Testis (tissue), 2 donors: ENCODE measurements at regions not wholly inside any gene's neighbourhood (a gene's known extent, or its start where the extent isn't known, plus 50 kb on each side); places are given as distances from the start of the nearest gene placed in this dataset.

ENCODE experiments used
- DNase-seq: peaks from one replicate; pipeline ENCODE4 v3.0.0-alpha.2; 2019
- H3K27ac ChIP-seq, 2 donors: fragments of 200-600 bp; sonication (generic); one replicate each; pipeline ENCODE4 v1.5.1; 2019
- H3K27me3 ChIP-seq: fragments of 200-600 bp; sonication (generic); one replicate; pipeline ENCODE4 v1.5.1; 2019
- H3K36me3 ChIP-seq: fragments of 200-600 bp; sonication (generic); one replicate; pipeline ENCODE4 v1.5.1; 2017; ENCODE audit warnings: low read depth; ENCODE audit errors: missing control alignments
- H3K4me1 ChIP-seq: fragments of 200-600 bp; sonication (generic); one replicate; pipeline ENCODE4 v1.5.1; 2019
- H3K4me3 ChIP-seq, 2 donors: fragments of 200-600 bp; sonication (generic); one replicate each; pipeline ENCODE4 v1.5.1; 2017 to 2019
- H3K9me3 ChIP-seq: fragments of 200-600 bp; sonication (generic); one replicate; pipeline ENCODE4 v1.5.1; 2017
- POLR2A ChIP-seq: fragments of 450-650 bp; IDR thresholded peaks from one replicate; pipeline ENCODE4 v1.6.1; 2017; ENCODE audit warnings: antibody characterized with exemption, mild to moderate bottlenecking, moderate library complexity
- WGBS, 2 donors: methylation state at CpG; one replicate each; pipeline ENCODE4 v1.1.5; 2018; 5-methylcytosine and 5-hydroxymethylcytosine counted together
- intact Hi-C: fragments of 100-400 bp; cut with DNase I; formaldehyde crosslinking; loops from one replicate; pipeline ENCODE4 v1.15.1; 2023; ENCODE audit warnings: low total_unique reads
- TF ChIP-seq, protein P1 (sequence below), 3 experiments: fragments of 450-650 bp in 2 of 3; fragments of 200-600 bp in 1 of 3; sonication (generic) in 1 of 3; IDR thresholded peaks; one replicate each; pipeline ENCODE4 v1.5.1; 2016 to 2019; ENCODE audit warnings: antibody characterized with exemption in 3 of 3, mild to moderate bottlenecking in 2 of 3, moderate library complexity in 1 of 3

DNA sequence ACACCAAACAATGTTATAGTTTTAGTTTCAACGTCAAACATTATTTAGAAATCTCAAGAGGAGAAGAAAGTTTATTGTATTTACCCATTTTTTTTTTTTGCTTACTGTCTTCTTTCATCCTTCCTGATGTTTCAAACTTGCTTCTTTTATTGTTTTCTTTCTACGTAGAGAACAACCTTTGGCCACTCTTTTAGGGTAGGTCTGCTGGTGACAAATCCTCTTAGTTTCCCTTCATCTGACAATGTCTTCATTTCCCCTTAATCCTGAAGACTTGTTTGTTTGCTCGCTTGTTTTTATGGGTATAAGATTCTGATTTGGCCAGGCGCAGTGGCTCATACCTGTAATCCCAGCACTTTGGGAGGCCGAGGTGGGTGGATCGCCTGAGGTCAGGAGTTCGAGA is 89.1 kb downstream of the RHOU start:
- no peak for DNase-seq
- Histone ChIP-seq H3K4me3 (no peak overlapping the region), H3K36me3 (no peaks in the 10 kb centered on the region), H3K27ac (no peak overlapping the region), H3K4me1 (no peaks in the 10 kb centered on the region), H3K9me3 (no peaks in the 10 kb centered on the region), H3K27me3 (no peaks in the 10 kb centered on the region)
- intact Hi-C loops = no loop called here
- TF ChIP-seq, protein P1, sequence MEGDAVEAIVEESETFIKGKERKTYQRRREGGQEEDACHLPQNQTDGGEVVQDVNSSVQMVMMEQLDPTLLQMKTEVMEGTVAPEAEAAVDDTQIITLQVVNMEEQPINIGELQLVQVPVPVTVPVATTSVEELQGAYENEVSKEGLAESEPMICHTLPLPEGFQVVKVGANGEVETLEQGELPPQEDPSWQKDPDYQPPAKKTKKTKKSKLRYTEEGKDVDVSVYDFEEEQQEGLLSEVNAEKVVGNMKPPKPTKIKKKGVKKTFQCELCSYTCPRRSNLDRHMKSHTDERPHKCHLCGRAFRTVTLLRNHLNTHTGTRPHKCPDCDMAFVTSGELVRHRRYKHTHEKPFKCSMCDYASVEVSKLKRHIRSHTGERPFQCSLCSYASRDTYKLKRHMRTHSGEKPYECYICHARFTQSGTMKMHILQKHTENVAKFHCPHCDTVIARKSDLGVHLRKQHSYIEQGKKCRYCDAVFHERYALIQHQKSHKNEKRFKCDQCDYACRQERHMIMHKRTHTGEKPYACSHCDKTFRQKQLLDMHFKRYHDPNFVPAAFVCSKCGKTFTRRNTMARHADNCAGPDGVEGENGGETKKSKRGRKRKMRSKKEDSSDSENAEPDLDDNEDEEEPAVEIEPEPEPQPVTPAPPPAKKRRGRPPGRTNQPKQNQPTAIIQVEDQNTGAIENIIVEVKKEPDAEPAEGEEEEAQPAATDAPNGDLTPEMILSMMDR (IDR thresholded peaks at IDR 0.05) = no peak
- TF ChIP-seq POLR2A = no peak
- whole genome bisulfite sequencing, 2 donors = 75 to 95% methylated on average over 7 of the region's 7 CpGs

DNA sequence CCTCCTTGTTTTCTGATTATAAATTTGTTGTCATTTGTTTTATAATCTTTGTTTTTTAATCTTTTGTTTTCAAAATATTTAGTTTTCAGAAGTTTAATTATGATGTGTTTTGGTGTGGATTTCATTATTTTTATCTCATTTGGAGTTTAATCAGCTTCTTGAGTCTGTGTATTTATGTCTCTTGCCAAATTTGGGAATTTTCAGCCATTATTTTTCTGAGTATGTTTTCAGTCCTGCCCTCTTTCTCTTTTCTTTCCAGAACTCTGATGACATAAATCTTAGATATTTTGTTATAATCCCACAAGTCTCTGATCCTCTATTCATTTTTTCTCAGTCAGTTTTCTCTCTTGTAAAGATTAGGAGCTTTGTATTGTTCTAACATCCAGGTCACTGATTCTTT is 89.8 kb downstream of the RHOU start:
- H3K27ac ChIP-seq = no peak overlapping the region
- intact Hi-C loops = no loop called here

DNA sequence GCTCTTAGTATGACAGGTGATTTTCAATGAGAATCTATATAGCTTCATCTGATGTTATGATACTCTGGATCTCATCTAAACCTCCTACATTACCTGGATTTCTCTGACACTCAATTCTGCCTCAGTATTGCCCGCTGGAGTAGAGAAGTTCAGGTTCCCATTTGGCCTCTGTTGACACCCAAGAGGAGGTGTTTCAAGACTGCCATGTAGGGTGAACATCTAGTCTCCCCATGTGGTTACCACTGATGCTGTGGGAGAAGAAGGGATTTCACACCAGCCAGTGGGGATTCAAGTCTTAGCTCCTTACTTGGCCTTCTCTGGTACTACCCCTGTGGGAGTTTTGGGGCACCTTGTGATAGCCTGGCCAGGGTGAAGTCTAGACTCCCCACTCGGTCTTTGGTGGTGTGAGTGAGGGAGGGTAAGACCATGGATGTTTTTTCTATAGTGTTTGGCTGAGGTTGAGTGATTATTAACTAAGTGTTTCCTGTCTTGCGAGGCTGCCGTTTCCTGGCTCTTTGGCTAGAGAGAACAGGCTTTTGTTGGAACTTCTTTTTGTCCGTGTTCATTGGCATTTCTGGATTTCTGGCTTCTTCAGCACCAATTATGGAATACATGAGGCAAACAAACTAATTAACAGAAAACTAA is 90.7 kb downstream of the RHOU start:
- Histone ChIP-seq H3K9me3 (no peaks in the 10 kb centered on the region), H3K27me3 (no peaks in the 10 kb centered on the region), H3K36me3 (no peaks in the 10 kb centered on the region), H3K4me3 (no peak overlapping the region), H3K4me1 (no peaks in the 10 kb centered on the region), H3K27ac (no peak overlapping the region)
- intact Hi-C loops = no loop called here
- TF ChIP-seq, protein P1 (IDR thresholded peaks at IDR 0.05) = no peak
- no peak for TF ChIP-seq POLR2A
- WGBS, 2 donors = 69 to 88% methylated on average over 4 to 5 of the region's 5 CpGs
- DNase-seq = no peak

More for the DNA sequence above, 89.8 kb downstream of the RHOU start:
- Histone ChIP-seq H3K36me3 (no peaks in the 10 kb centered on the region), H3K27me3 (no peaks in the 10 kb centered on the region), H3K4me3 (no peak overlapping the region), H3K4me1 (no peaks in the 10 kb centered on the region), H3K9me3 (no peaks in the 10 kb centered on the region)
- TF ChIP-seq, protein P1 (IDR thresholded peaks at IDR 0.05) = no peak
- no peak for TF ChIP-seq POLR2A
- DNase-seq = no peak

DNA sequence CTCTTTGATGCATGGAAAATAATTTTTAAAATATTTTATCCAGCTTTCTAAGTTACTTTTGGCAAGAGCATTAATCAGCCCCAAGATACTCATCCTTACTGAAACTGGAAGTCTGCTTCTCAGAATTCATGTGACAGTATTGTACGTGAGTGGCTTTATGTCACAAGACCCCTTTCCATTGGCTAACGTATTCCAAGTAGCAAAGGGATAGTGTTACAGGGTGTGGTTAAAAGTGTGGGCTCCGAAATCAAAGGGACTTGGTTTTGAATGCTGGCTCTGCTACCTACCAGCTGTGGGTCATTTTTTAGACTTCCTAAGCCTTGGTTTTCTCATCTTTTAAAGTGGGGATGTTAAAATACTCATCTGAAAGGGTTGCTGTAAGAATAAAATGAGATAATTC is 91.7 kb downstream of the RHOU start:
- Histone ChIP-seq H3K4me1 (no peaks in the 10 kb centered on the region), H3K4me3 (no peak overlapping the region), H3K36me3 (no peaks in the 10 kb centered on the region), H3K27me3 (no peaks in the 10 kb centered on the region), H3K27ac (no peak overlapping the region), H3K9me3 (no peaks in the 10 kb centered on the region)
- DNase-seq = no peak
- intact Hi-C loops = no loop called here
- 61 to 72% methylated on average over 3 of the region's 3 CpGs for WGBS, 2 donors
- TF ChIP-seq, protein P1 (IDR thresholded peaks at IDR 0.05) = no peak

DNA sequence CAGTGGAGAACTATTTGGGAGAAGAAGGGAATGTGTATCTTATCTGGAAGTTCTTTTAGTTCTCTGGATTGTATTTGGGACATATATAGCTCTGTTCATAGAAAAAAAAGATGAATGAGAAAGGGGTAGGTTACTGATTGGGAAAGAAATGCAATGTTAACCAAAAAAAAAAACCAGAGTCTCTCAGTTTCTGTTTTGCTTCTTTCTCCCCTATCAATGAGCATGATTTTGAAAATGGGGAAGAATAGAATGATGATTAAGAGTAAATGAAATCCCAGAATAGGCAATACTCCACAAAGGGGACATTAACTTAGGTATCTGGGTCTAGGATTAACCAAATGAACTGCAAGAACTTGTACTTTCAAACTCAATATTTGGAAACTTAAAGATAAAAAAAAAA is 92.9 kb downstream of the RHOU start:
- no peaks in the 10 kb centered on the region for H3K36me3 ChIP-seq
- H3K4me1 ChIP-seq = no peaks in the 10 kb centered on the region
- H3K27ac ChIP-seq = no peak overlapping the region
- no peaks in the 10 kb centered on the region for H3K27me3 ChIP-seq
- H3K9me3 ChIP-seq = no peaks in the 10 kb centered on the region
- no peak overlapping the region for H3K4me3 ChIP-seq
- no peak for TF ChIP-seq POLR2A
- TF ChIP-seq, protein P1 (IDR thresholded peaks at IDR 0.05) = no peak
- intact Hi-C loops = no loop called here
- DNase-seq = no peak
